ENCODE measurements at regions not wholly inside any gene's neighbourhood (a gene's known extent, or its start where the extent isn't known, plus 50 kb on each side); places are given as distances from the start of the nearest gene placed in this dataset.

- no peak for TF ChIP-seq TCF12 (IDR thresholded peaks at IDR 0.05; ENCODE audit: low read depth)
Measured at GRCh38 chr16:54597222-54597621, 310.6 kb upstream of the IRX3 start.

- no peak for TF ChIP-seq USF1 (IDR thresholded peaks at IDR 0.05)
- TF ChIP-seq NFIC (IDR thresholded peaks at IDR 0.05), result no peak
- TF ChIP-seq EGR1 (IDR thresholded peaks at IDR 0.05), result no peak
- TF ChIP-seq TEAD4 (IDR thresholded peaks at IDR 0.05), result no peak
Measured at GRCh38 chr16:54595621-54596020, 309.0 kb upstream of the IRX3 start.

- TF ChIP-seq EGR1 (IDR thresholded peaks at IDR 0.05) (no peak), FOXM1 (IDR thresholded peaks at IDR 0.05; ENCODE audit: borderline replicate concordance, low read depth) (no peak), TAF1 (IDR thresholded peaks at IDR 0.05; ENCODE audit: low read depth) (no peak), ZBTB7A (IDR thresholded peaks at IDR 0.05; ENCODE audit: low read depth) (no peak), TCF12 (IDR thresholded peaks at IDR 0.05; ENCODE audit: low read depth) (no peak), REST (IDR thresholded peaks at IDR 0.05; ENCODE audit: low read depth) (no peak), NFIC (IDR thresholded peaks at IDR 0.05) (no peak), MAX (IDR thresholded peaks at IDR 0.05) (no peak), CEBPB (IDR thresholded peaks at IDR 0.05) (no peak), YY1 (IDR thresholded peaks at IDR 0.05; ENCODE audit: low read depth) (no peak), TEAD4 (IDR thresholded peaks at IDR 0.05) (no peak), USF1 (IDR thresholded peaks at IDR 0.05) (no peak), CREB1 (IDR thresholded peaks at IDR 0.05; ENCODE audit: low read depth) (no peak)
Measured at GRCh38 chr16:54594601-54595391, 308.2 kb upstream of the IRX3 start.

GRCh38 chr16:54591816-54592246, 305.2 kb upstream of the IRX3 start:
- TF ChIP-seq CREB1 (IDR thresholded peaks at IDR 0.05; ENCODE audit: low read depth) (no peak), EGR1 (IDR thresholded peaks at IDR 0.05) (no peak), MAX (IDR thresholded peaks at IDR 0.05) (no peak), EP300 (IDR thresholded peaks at IDR 0.05; ENCODE audit: borderline replicate concordance) (no peak), TEAD4 (IDR thresholded peaks at IDR 0.05) (no peak), CEBPB (IDR thresholded peaks at IDR 0.05) (no peak), NFIC (IDR thresholded peaks at IDR 0.05) (no peak), YY1 (IDR thresholded peaks at IDR 0.05; ENCODE audit: low read depth) (no peak), USF1 (IDR thresholded peaks at IDR 0.05) (no peak), ZBTB7A (IDR thresholded peaks at IDR 0.05; ENCODE audit: low read depth) (no peak), TAF1 (IDR thresholded peaks at IDR 0.05; ENCODE audit: low read depth) (no peak), FOXM1 (IDR thresholded peaks at IDR 0.05; ENCODE audit: borderline replicate concordance, low read depth) (no peak), TCF12 (IDR thresholded peaks at IDR 0.05; ENCODE audit: low read depth) (no peak), REST (IDR thresholded peaks at IDR 0.05; ENCODE audit: low read depth) (no peak)

- TF ChIP-seq FOXM1 (IDR thresholded peaks at IDR 0.05; ENCODE audit: borderline replicate concordance, low read depth), result no peak
- no peak for TF ChIP-seq CEBPB (IDR thresholded peaks at IDR 0.05)
- no peak for TF ChIP-seq TCF12 (IDR thresholded peaks at IDR 0.05; ENCODE audit: low read depth)
Measured at GRCh38 chr16:54590836-54591235, 304.2 kb upstream of the IRX3 start.

- TF ChIP-seq ZBTB7A (IDR thresholded peaks at IDR 0.05; ENCODE audit: low read depth) (no peak), CEBPB (IDR thresholded peaks at IDR 0.05) (no peak), FOXM1 (IDR thresholded peaks at IDR 0.05; ENCODE audit: borderline replicate concordance, low read depth) (no peak), TEAD4 (IDR thresholded peaks at IDR 0.05) (no peak), TAF1 (IDR thresholded peaks at IDR 0.05; ENCODE audit: low read depth) (no peak), TCF12 (IDR thresholded peaks at IDR 0.05; ENCODE audit: low read depth) (no peak)
Measured at GRCh38 chr16:54589326-54589725, 302.7 kb upstream of the IRX3 start.
